ENCODE measurements at regions not wholly inside any gene's neighbourhood (a gene's known extent, or its start where the extent isn't known, plus 50 kb on each side); places are given as distances from the start of the nearest gene placed in this dataset.

DNA sequence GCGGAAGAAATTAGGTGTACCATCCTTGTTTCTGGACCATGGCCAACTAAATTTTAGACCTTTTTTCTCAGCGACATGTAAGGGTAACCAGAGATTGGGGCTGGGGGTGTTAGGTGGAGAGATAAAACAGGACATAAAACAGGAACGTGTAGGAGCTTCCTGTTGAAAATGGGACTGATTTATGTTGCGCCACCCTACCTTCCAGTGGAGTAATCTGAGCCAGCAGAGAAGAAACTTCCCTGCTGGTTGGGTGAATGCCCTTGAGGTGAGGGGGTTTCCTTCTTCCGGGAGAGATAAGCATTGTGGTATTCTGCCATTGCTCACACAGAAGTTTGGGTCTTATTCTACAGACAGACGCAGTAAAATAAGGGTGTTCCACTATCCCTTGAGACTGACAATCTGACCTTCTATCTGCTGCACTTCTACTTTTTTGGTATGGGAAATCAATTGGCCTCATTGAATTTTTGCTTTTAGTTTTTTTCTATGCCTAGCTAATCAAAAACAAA is 417.6 kb downstream of the PCNX1 start (continued):
- TF ChIP-seq CHD7 (IDR thresholded peaks at IDR 0.05; ENCODE audit: low read depth, low read length) = no peak
- peak; percentile 77 for TF ChIP-seq ARID1B (IDR thresholded peaks at IDR 0.05)
- TF ChIP-seq, protein P1, sequence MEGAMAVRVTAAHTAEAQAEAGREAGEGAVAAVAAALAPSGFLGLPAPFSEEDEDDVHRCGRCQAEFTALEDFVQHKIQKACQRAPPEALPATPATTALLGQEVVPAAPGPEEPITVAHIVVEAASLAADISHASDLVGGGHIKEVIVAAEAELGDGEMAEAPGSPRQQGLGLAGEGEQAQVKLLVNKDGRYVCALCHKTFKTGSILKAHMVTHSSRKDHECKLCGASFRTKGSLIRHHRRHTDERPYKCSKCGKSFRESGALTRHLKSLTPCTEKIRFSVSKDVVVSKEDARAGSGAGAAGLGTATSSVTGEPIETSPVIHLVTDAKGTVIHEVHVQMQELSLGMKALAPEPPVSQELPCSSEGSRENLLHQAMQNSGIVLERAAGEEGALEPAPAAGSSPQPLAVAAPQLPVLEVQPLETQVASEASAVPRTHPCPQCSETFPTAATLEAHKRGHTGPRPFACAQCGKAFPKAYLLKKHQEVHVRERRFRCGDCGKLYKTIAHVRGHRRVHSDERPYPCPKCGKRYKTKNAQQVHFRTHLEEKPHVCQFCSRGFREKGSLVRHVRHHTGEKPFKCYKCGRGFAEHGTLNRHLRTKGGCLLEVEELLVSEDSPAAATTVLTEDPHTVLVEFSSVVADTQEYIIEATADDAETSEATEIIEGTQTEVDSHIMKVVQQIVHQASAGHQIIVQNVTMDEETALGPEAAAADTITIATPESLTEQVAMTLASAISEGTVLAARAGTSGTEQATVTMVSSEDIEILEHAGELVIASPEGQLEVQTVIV (CRISPR knock-in tag; IDR thresholded peaks at IDR 0.05; ENCODE audit: borderline replicate concordance) = no peak
- no peak for TF ChIP-seq MCM2 (IDR thresholded peaks at IDR 0.05; ENCODE audit: low read depth)
- TF ChIP-seq SNIP1 (IDR thresholded peaks at IDR 0.05; ENCODE audit: low read depth) = no peak
- TF ChIP-seq ZBTB8A (IDR thresholded peaks at IDR 0.05; ENCODE audit: partially characterized antibody) = no peak
- no peak for TF ChIP-seq IFI16 (CRISPR knock-in tag; IDR thresholded peaks at IDR 0.05)
- no peak for TF ChIP-seq RBM17 (IDR thresholded peaks at IDR 0.05; ENCODE audit: borderline replicate concordance, low read depth, low read length)
- TF ChIP-seq KLF1 (tag; IDR thresholded peaks at IDR 0.05) = no peak
- 0 out of 2 replicates have a peak, but pooled peaks have one; percentile 31 for TF ChIP-seq PHF21A (IDR thresholded peaks at IDR 0.05; ENCODE audit: borderline replicate concordance, low read depth)
- no peak for TF ChIP-seq ZFP36 (IDR thresholded peaks at IDR 0.05; ENCODE audit: low read depth, low read length, partially characterized antibody)
- TF ChIP-seq POLR2G (IDR thresholded peaks at IDR 0.05; ENCODE audit: low read depth, low read length) = no peak

Data from K562 (cell line).